Keratinocyte (primary cell): ENCODE measurements at regions not wholly inside any gene's neighbourhood (a gene's known extent, or its start where the extent isn't known, plus 50 kb on each side); places are given as distances from the start of the nearest gene placed in this dataset.

Experiments used
- DNase-seq: peaks from one replicate; pipeline ENCODE4 v3.0.0-alpha.2; 2011; ENCODE audit warnings: low read depth, missing footprints, low spot score
- FAIRE-seq: peaks from 2 replicates; lab custom pipeline; 2011; peaks lifted over from hg19 to GRCh38; lab: Jason Lieb, UNC
- H2AFZ ChIP-seq: 2 replicates; pipeline ENCODE4 v1.6.0; 2012; ENCODE audit warnings: low read length, control low read depth, inconsistent platforms; ENCODE audit not compliant: control insufficient read depth
- H3K27ac ChIP-seq: 2 replicates; pipeline ENCODE4 v1.5.1; 2011; ENCODE audit warnings: low read length; ENCODE audit not compliant: control insufficient read depth, insufficient read depth
- H3K27me3 ChIP-seq: 3 replicates; pipeline ENCODE4 v1.6.0; 2011; ENCODE audit warnings: low read length; ENCODE audit not compliant: control insufficient read depth, insufficient read depth; ENCODE audit errors: extremely low read depth
- H3K36me3 ChIP-seq, 2 experiments: 2 replicates in 1 of 2; 3 replicates in 1 of 2; pipeline ENCODE4 v1.5.1; 2011; ENCODE audit warnings: low read length in 2 of 2, mild to moderate bottlenecking in 1 of 2; ENCODE audit not compliant: control insufficient read depth in 2 of 2, insufficient read depth in 2 of 2; ENCODE audit errors: extremely low read depth in 1 of 2
- H3K4me1 ChIP-seq: 3 replicates; pipeline ENCODE4 v1.5.1; 2011; ENCODE audit warnings: low read length; ENCODE audit not compliant: control insufficient read depth, insufficient read depth; ENCODE audit errors: extremely low read depth
- H3K4me2 ChIP-seq: 3 replicates; pipeline ENCODE4 v1.6.0; 2011; ENCODE audit warnings: low read depth, low read length; ENCODE audit not compliant: control insufficient read depth, insufficient read depth; ENCODE audit errors: extremely low read depth
- H3K4me3 ChIP-seq, 3 experiments: fragments of 200-600 bp in 1 of 3; sonication (generic) in 1 of 3; 2 replicates in 2 of 3; 3 replicates in 1 of 3; pipeline ENCODE4 v1.5.1; 2011 to 2016; ENCODE audit warnings: low read length in 3 of 3, mild to moderate bottlenecking in 3 of 3, control low read depth in 2 of 3, inconsistent platforms in 1 of 3, low read depth in 1 of 3, mixed read lengths in 1 of 3, mixed run types in 1 of 3, moderate library complexity in 1 of 3; ENCODE audit not compliant: control insufficient read depth in 2 of 3, insufficient read depth in 2 of 3; ENCODE audit errors: extremely low read depth in 1 of 3
- H3K79me2 ChIP-seq: 2 replicates; pipeline ENCODE4 v1.6.0; 2012; ENCODE audit warnings: low read length; ENCODE audit not compliant: control insufficient read depth, insufficient read depth
- H3K9ac ChIP-seq: 3 replicates; pipeline ENCODE4 v1.6.0; 2011; ENCODE audit warnings: low read length; ENCODE audit not compliant: control insufficient read depth, insufficient read depth; ENCODE audit errors: extremely low read depth
- H3K9me1 ChIP-seq: 3 replicates; pipeline ENCODE4 v1.6.0; 2011; ENCODE audit warnings: low read length; ENCODE audit not compliant: control insufficient read depth, insufficient read depth; ENCODE audit errors: extremely low read depth
- H3K9me3 ChIP-seq: 2 replicates; pipeline ENCODE4 v1.5.1; 2012; ENCODE audit warnings: low read depth, low read length; ENCODE audit not compliant: control insufficient read depth
- H4K20me1 ChIP-seq: 3 replicates; pipeline ENCODE4 v1.6.0; 2011; ENCODE audit warnings: low read length; ENCODE audit not compliant: control insufficient read depth, insufficient read depth; ENCODE audit errors: extremely low read depth
- EZH2 ChIP-seq: IDR thresholded peaks from one replicate; pipeline ENCODE4 v1.6.1; 2012; ENCODE audit warnings: inconsistent platforms, mild to moderate bottlenecking, low read length, moderate library complexity
- dilution Hi-C: fragments of 300-500 bp; cut with MboI; formaldehyde crosslinking; loops from one replicate; pipeline ENCODE4 v1.7.0; 2020; ENCODE audit warnings: low sequenced_read_pairs; ENCODE audit not compliant: extremely low pct_ligation_motif_present
- TF ChIP-seq, protein P1 (sequence below), 3 experiments: IDR thresholded peaks in 1 of 3; conservative IDR thresholded peaks in 1 of 3; optimal IDR thresholded peaks in 1 of 3; 2 replicates in 2 of 3; 3 replicates in 1 of 3; pipeline versions ENCODE3 to v1.5.1; 2011; ENCODE audit warnings: low read length in 3 of 3, mild to moderate bottlenecking in 3 of 3, moderate library complexity in 2 of 3, control low read depth in 1 of 3, inconsistent platforms in 1 of 3; ENCODE audit not compliant: insufficient read depth in 2 of 3; ENCODE audit errors: extremely low read depth in 1 of 3

DNA sequence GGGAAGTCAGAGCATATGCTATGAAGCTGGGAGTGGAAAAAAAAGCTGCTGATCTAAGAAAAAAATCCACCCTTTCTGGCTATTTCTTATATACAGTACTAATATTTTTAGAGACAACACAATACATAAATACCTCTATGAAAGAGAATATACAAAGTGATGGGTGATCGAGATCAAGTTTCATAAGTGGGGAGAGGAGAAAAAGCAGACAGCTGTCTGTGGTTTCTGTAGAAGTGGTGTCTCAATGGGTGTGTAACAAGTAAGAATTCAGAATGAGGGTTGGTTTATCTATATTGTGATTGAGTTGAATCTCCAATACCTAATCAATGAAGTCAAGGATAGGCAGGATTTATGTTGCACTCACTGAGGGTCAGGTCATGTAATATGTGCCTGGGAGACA, 191.0 kb downstream of the HNMT start:
- Histone ChIP-seq H3K9me1 (no peaks in the 10 kb centered on the region), H3K4me3 (no peak overlapping the region), H3K79me2 (no peaks in the 10 kb centered on the region), H3K27ac (no peak overlapping the region), H4K20me1 (no peaks in the 10 kb centered on the region), H3K9ac (no peak overlapping the region), H3K27me3 (no peaks in the 10 kb centered on the region), H3K4me1 (no peaks in the 10 kb centered on the region), H3K36me3 (no peaks in the 10 kb centered on the region), H2AFZ (no peak overlapping the region), H3K4me2 (no peak overlapping the region), H3K9me3 (no peaks in the 10 kb centered on the region)
- no peak for TF ChIP-seq EZH2
- TF ChIP-seq, protein P1, sequence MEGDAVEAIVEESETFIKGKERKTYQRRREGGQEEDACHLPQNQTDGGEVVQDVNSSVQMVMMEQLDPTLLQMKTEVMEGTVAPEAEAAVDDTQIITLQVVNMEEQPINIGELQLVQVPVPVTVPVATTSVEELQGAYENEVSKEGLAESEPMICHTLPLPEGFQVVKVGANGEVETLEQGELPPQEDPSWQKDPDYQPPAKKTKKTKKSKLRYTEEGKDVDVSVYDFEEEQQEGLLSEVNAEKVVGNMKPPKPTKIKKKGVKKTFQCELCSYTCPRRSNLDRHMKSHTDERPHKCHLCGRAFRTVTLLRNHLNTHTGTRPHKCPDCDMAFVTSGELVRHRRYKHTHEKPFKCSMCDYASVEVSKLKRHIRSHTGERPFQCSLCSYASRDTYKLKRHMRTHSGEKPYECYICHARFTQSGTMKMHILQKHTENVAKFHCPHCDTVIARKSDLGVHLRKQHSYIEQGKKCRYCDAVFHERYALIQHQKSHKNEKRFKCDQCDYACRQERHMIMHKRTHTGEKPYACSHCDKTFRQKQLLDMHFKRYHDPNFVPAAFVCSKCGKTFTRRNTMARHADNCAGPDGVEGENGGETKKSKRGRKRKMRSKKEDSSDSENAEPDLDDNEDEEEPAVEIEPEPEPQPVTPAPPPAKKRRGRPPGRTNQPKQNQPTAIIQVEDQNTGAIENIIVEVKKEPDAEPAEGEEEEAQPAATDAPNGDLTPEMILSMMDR (optimal IDR thresholded peaks at IDR 0.05 in 1 of 3, IDR thresholded peaks at IDR 0.05 in 1 of 3, conservative IDR thresholded peaks at IDR 0.05 in 1 of 3; ENCODE audit: extremely low read depth in 1 of 3, insufficient read depth in 2 of 3, low read length in 3 of 3) = no peak
- dilution Hi-C loops = no loop called here
- DNase-seq = no peak
- FAIRE-seq = no peak

DNA sequence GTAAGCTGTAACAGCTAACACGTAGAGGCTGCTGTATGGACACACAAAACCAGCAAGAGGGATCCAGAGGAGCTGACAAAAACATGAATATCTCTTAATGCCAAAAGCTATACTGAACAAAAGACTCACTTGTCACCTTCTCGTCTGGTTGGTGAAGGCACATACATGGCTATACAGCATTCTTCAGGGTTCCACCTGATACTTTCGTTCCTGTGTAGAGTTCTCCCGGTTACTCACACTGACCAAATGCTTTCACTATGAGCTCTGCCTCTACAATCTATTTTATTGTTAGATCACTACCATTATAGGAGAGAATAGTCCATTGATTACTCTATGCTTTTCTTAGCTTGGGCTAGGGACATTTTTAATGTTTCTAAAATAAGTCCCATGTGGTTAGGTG, 193.1 kb downstream of the HNMT start:
- FAIRE-seq (no peak), DNase-seq (no peak)
- no peak overlapping the region for H3K4me2 ChIP-seq

More for the DNA sequence above, 193.1 kb downstream of the HNMT start:
- no peaks in the 10 kb centered on the region for H3K79me2 ChIP-seq
- TF ChIP-seq, protein P1 (optimal IDR thresholded peaks at IDR 0.05 in 1 of 3, IDR thresholded peaks at IDR 0.05 in 1 of 3, conservative IDR thresholded peaks at IDR 0.05 in 1 of 3; ENCODE audit: extremely low read depth in 1 of 3, insufficient read depth in 2 of 3, low read length in 3 of 3) = no peak
- no peak for TF ChIP-seq EZH2
- no peaks in the 10 kb centered on the region for H3K9me1 ChIP-seq
- H3K9me3 ChIP-seq = no peaks in the 10 kb centered on the region
- no peak overlapping the region for H3K27ac ChIP-seq
- H3K27me3 ChIP-seq = no peaks in the 10 kb centered on the region
- no peaks in the 10 kb centered on the region for H3K4me1 ChIP-seq
- no peaks in the 10 kb centered on the region for H3K36me3 ChIP-seq
- H2AFZ ChIP-seq = no peak overlapping the region
- H3K9ac ChIP-seq = no peak overlapping the region
- H4K20me1 ChIP-seq = no peaks in the 10 kb centered on the region
- dilution Hi-C loops = no loop called here
- no peak overlapping the region for H3K4me3 ChIP-seq
